HepG2 (cell line): ENCODE measurements at regions not wholly inside any gene's neighbourhood (a gene's known extent, or its start where the extent isn't known, plus 50 kb on each side); places are given as distances from the start of the nearest gene placed in this dataset.

Experiments
- CERS6 ChIP-seq: sonication (generic); formaldehyde crosslinking; IDR thresholded peaks from 2 replicates; pipeline ENCODE4 v1.5.0; 2020; ENCODE audit warnings: missing genetic modification reagents
- ETV6 ChIP-seq: sonication (generic); formaldehyde crosslinking; conservative IDR thresholded peaks from 2 replicates; pipeline ENCODE4 v1.4.0; 2020; ENCODE audit warnings: missing genetic modification reagents
- FOXO1 ChIP-seq: sonication (generic); formaldehyde crosslinking; IDR thresholded peaks from 2 replicates; pipeline ENCODE4 v1.4.0; 2020; ENCODE audit warnings: missing genetic modification reagents
- HDAC2 ChIP-seq: sonication (generic); formaldehyde crosslinking; IDR thresholded peaks from 2 replicates; pipeline ENCODE4 v1.4.0; 2020; ENCODE audit warnings: missing genetic modification reagents
- HIC2 ChIP-seq: sonication (generic); formaldehyde crosslinking; IDR thresholded peaks from 2 replicates; pipeline ENCODE4 v1.9.0; 2022; ENCODE audit warnings: low read depth, missing genetic modification reagents
- HNF4G ChIP-seq, 2 experiments: sonication (generic) in 1 of 2; formaldehyde crosslinking in 1 of 2; IDR thresholded peaks; 2 replicates each; pipeline versions ENCODE4 v1.4.0 to v1.6.1; 2011 to 2020; ENCODE audit warnings: borderline replicate concordance in 2 of 2, low read depth in 2 of 2, mild to moderate bottlenecking in 2 of 2, low read length in 1 of 2, missing genetic modification reagents in 1 of 2, moderate library complexity in 1 of 2
- NFE2 ChIP-seq: sonication (generic); formaldehyde crosslinking; IDR thresholded peaks from 2 replicates; pipeline ENCODE4 v1.4.0; 2020; ENCODE audit warnings: missing genetic modification reagents
- PAXIP1 ChIP-seq: sonication (generic); formaldehyde crosslinking; conservative IDR thresholded peaks from 2 replicates; pipeline ENCODE4 v1.4.0; 2020; ENCODE audit warnings: mild to moderate bottlenecking, missing genetic modification reagents, moderate library complexity
- RFX5 ChIP-seq: IDR thresholded peaks from 2 replicates; pipeline ENCODE4 v1.6.1; 2011; ENCODE audit warnings: low read depth, low read length, improper control_type of control experiment
- RNF2 ChIP-seq: fragments of 450-650 bp; conservative IDR thresholded peaks from 2 replicates; pipeline ENCODE4 v1.6.1; 2016; ENCODE audit warnings: low read depth
- RXRB ChIP-seq: IDR thresholded peaks from 2 replicates; pipeline ENCODE4 v1.6.1; 2016; ENCODE audit warnings: borderline replicate concordance, missing genetic modification reagents, missing compliant biosample characterization
- SALL2 ChIP-seq: sonication (generic); formaldehyde crosslinking; IDR thresholded peaks from 2 replicates; pipeline ENCODE4 v1.8.1; 2023; ENCODE audit warnings: mild to moderate bottlenecking, missing genetic modification reagents, inconsistent platforms
- ZNF292 ChIP-seq: sonication (generic); formaldehyde crosslinking; IDR thresholded peaks from 2 replicates; pipeline ENCODE4 v1.8.1; 2022; ENCODE audit warnings: mild to moderate bottlenecking, low read depth, missing genetic modification reagents, borderline replicate concordance
- ZNF546 ChIP-seq: sonication (generic); formaldehyde crosslinking; conservative IDR thresholded peaks from 2 replicates; pipeline ENCODE4 v1.8.1; 2023; ENCODE audit warnings: mild to moderate bottlenecking, missing genetic modification reagents
- ZNF564 ChIP-seq: sonication (generic); formaldehyde crosslinking; IDR thresholded peaks from 2 replicates; pipeline ENCODE4 v1.8.1; 2023; ENCODE audit warnings: mild to moderate bottlenecking, missing genetic modification reagents
- ZNF780A ChIP-seq: sonication (generic); formaldehyde crosslinking; IDR thresholded peaks from 2 replicates; pipeline ENCODE4 v1.8.0; 2022; ENCODE audit warnings: mild to moderate bottlenecking, missing genetic modification reagents, moderate library complexity
- TF ChIP-seq, protein P1 (sequence below): IDR thresholded peaks from 2 replicates; pipeline ENCODE4 v1.6.1; 2016; ENCODE audit warnings: control low read depth
- TF ChIP-seq, protein P2 (sequence below): fragments of 450-650 bp; IDR thresholded peaks from 2 replicates; pipeline ENCODE4 v1.6.1; 2017
- TF ChIP-seq, protein P3 (sequence below): IDR thresholded peaks from 2 replicates; pipeline ENCODE4 v1.6.1; 2012; ENCODE audit warnings: low read depth, low read length, improper control_type of control experiment

DNA sequence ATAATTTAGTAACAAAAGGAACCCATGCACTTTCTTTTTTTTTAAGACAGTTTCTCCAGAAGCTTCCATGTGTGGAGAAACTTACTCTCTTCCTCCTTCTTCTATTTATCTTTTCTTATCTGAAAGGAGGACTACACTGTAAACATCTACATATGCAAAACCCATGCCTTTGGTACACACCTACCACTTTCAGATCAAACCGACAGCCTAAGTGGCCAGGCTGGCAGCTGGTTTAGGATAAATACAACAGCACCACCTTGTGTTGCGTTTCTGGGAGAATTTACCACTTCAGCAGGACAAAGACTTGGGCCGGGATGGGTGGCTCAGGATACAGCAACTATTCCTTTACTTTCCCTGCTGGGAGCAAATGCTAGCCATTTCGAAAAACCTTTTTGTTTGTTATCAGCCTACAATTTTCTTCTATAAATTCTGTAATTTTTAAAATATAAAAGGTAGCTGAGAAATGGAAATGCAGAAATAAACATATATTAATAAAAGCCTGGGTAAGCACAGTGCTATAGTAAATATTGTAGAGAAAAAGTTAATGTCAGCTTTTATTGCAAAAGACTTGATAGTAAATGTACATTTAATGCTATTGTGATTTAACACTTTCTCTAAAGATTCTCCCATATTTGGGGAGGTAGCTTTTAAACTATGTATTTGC, 94.0 kb upstream of the RFC3 start (continued):
- TF ChIP-seq, protein P1, sequence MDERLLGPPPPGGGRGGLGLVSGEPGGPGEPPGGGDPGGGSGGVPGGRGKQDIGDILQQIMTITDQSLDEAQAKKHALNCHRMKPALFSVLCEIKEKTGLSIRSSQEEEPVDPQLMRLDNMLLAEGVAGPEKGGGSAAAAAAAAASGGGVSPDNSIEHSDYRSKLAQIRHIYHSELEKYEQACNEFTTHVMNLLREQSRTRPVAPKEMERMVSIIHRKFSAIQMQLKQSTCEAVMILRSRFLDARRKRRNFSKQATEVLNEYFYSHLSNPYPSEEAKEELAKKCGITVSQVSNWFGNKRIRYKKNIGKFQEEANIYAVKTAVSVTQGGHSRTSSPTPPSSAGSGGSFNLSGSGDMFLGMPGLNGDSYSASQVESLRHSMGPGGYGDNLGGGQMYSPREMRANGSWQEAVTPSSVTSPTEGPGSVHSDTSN (CRISPR knock-in tag) = no peak
- peak; percentile 59; the same call in 1 of the 2 replicates for TF ChIP-seq FOXO1 (CRISPR knock-in tag)
- TF ChIP-seq PAXIP1 = 0 out of 2 replicates have a peak, but pooled peaks have one; percentile 5
- no peak for TF ChIP-seq ZNF564 (CRISPR knock-in tag)
- TF ChIP-seq, protein P2, sequence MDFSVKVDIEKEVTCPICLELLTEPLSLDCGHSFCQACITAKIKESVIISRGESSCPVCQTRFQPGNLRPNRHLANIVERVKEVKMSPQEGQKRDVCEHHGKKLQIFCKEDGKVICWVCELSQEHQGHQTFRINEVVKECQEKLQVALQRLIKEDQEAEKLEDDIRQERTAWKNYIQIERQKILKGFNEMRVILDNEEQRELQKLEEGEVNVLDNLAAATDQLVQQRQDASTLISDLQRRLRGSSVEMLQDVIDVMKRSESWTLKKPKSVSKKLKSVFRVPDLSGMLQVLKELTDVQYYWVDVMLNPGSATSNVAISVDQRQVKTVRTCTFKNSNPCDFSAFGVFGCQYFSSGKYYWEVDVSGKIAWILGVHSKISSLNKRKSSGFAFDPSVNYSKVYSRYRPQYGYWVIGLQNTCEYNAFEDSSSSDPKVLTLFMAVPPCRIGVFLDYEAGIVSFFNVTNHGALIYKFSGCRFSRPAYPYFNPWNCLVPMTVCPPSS = no peak
- no peak for TF ChIP-seq CERS6 (CRISPR knock-in tag)
- TF ChIP-seq RNF2 = no peak
- TF ChIP-seq ZNF780A (CRISPR knock-in tag) = no peak
- no peak for TF ChIP-seq ETV6
- TF ChIP-seq RFX5 = no peak
- no peak for TF ChIP-seq HIC2
- no peak for TF ChIP-seq SALL2 (CRISPR knock-in tag)
- TF ChIP-seq HDAC2 = peak; percentile 15; the same call in 1 of the 2 replicates
- TF ChIP-seq ZNF292 (CRISPR knock-in tag) = no peak
- TF ChIP-seq RXRB (CRISPR knock-in tag) = peak; percentile 35; the same call in 1 of the 2 replicates
- no peak for TF ChIP-seq HNF4G (IDR thresholded peaks at IDR 0.05; ENCODE audit: borderline replicate concordance, low read depth, low read length)
- no peak for TF ChIP-seq HNF4G (CRISPR knock-in tag; IDR thresholded peaks at IDR 0.05; ENCODE audit: borderline replicate concordance, low read depth)
- TF ChIP-seq, protein P3, sequence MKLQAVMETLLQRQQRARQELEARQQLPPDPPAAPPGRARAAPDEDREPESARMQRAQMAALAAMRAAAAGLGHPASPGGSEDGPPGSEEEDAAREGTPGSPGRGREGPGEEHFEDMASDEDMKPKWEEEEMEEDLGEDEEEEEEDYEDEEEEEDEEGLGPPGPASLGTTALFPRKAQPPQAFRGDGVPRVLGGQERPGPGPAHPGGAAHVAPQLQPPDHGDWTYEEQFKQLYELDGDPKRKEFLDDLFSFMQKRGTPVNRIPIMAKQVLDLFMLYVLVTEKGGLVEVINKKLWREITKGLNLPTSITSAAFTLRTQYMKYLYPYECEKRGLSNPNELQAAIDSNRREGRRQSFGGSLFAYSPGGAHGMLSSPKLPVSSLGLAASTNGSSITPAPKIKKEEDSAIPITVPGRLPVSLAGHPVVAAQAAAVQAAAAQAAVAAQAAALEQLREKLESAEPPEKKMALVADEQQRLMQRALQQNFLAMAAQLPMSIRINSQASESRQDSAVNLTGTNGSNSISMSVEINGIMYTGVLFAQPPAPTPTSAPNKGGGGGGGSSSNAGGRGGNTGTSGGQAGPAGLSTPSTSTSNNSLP = no peak
- TF ChIP-seq ZNF546 (CRISPR knock-in tag) = no peak
- TF ChIP-seq NFE2 (CRISPR knock-in tag) = no peak
